ENCODE measurements at regions not wholly inside any gene's neighbourhood (a gene's known extent, or its start where the extent isn't known, plus 50 kb on each side); places are given as distances from the start of the nearest gene placed in this dataset.

- Histone ChIP-seq H3K4me1 (ENCODE audit: control insufficient read depth, low read depth, low read length) (no peaks in the 10 kb centered on the region), H3K9ac (ENCODE audit: low read length) (no peak overlapping the region), H3K27ac (ENCODE audit: low read length) (no peak overlapping the region), H3K9me3 (ENCODE audit: control insufficient read depth, low read depth, low read length) (no peaks in the 10 kb centered on the region), H3K36me3 (ENCODE audit: control insufficient read depth, low read depth, low read length) (no peaks in the 10 kb centered on the region), H3K4me3 (ENCODE audit: low read length) (no peak overlapping the region), H3K27me3 (ENCODE audit: control insufficient read depth, insufficient read depth, low read length) (no peaks in the 10 kb centered on the region)
These were observed 864.8 kb upstream of the AUTS2 start for GRCh38 chr7:68733219-68734153.

- Histone ChIP-seq H3K9me3 (ENCODE audit: control insufficient read depth, low read depth, low read length) (no peaks in the 10 kb centered on the region), H3K27me3 (ENCODE audit: control insufficient read depth, insufficient read depth, low read length) (no peaks in the 10 kb centered on the region), H3K4me3 (ENCODE audit: low read length) (no peak overlapping the region), H3K9ac (ENCODE audit: low read length) (no peak overlapping the region), H3K27ac (ENCODE audit: low read length) (no peak overlapping the region), H3K4me1 (ENCODE audit: control insufficient read depth, low read depth, low read length) (no peaks in the 10 kb centered on the region), H3K36me3 (ENCODE audit: control insufficient read depth, low read depth, low read length) (no peaks in the 10 kb centered on the region)
These were observed 863.8 kb upstream of the AUTS2 start for GRCh38 chr7:68734431-68734830.

- Histone ChIP-seq H3K36me3 (ENCODE audit: control insufficient read depth, low read depth, low read length) (no peaks in the 10 kb centered on the region), H3K9ac (ENCODE audit: low read length) (no peak overlapping the region), H3K9me3 (ENCODE audit: control insufficient read depth, low read depth, low read length) (no peaks in the 10 kb centered on the region), H3K27me3 (ENCODE audit: control insufficient read depth, insufficient read depth, low read length) (no peaks in the 10 kb centered on the region), H3K4me1 (ENCODE audit: control insufficient read depth, low read depth, low read length) (peaks cover 5% of the 10 kb centered on the region), H3K4me3 (ENCODE audit: low read length) (no peak overlapping the region), H3K27ac (ENCODE audit: low read length) (no peak overlapping the region)
These were observed 859.0 kb upstream of the AUTS2 start for GRCh38 chr7:68739306-68739705.

- H3K9me3 ChIP-seq (ENCODE audit: control insufficient read depth, low read depth, low read length): no peaks in the 10 kb centered on the region
- no peak overlapping the region for H3K4me3 ChIP-seq (ENCODE audit: low read length)
- H3K36me3 ChIP-seq (ENCODE audit: control insufficient read depth, low read depth, low read length): no peaks in the 10 kb centered on the region
- H3K4me1 ChIP-seq (ENCODE audit: control insufficient read depth, low read depth, low read length): peaks cover 5% of the 10 kb centered on the region
- no peak overlapping the region for H3K27ac ChIP-seq (ENCODE audit: low read length)
- no peak overlapping the region for H3K9ac ChIP-seq (ENCODE audit: low read length)
- H3K27me3 ChIP-seq (ENCODE audit: control insufficient read depth, insufficient read depth, low read length): no peaks in the 10 kb centered on the region
These were observed 854.2 kb upstream of the AUTS2 start for GRCh38 chr7:68744036-68744435.

DNA sequence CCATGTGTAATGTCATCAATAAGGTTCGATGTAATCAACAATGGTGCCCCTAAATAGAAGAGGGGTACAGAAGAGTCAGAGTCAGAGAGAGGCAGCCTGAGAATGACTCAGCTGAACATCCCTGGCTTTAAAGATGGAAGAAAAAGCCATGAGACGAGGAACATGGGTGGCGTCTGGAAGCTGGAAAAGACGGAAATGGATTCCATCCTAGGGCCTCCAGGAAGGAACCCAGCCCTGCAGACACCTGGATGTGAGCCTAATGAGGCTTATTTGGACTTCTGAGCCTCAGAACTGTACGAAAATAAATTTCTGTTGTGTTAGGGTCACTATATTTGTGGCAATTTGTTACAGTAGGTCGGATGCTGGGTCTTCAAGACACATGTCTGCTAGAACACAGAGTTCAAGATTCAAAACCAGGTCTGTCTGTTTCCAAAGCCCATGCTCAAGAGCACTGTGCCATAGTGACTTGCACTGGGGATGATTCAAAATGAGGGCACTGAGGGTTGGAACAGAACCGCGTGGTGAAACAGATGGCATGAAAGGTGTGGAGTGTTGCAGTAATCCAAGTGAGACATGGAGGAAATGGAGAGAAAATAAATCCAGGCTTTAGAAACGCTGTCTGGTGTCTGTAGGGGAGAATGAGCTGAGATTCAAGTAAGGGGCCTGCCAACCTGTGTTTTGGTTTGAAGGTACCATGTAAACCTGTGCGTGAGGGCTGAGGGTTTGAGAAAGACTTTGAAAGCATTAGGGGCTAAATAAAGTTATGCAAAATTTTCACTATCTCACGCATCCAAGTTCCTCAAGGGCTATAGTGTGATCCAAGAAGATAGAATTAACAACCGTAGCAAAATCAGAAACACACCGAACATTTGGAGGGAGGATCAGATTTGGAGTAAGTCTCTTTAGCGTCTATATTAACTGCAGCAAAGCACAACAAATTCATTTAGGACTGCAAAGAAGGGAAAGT lies 849.1 kb upstream of the AUTS2 start:
- no peaks in the 10 kb centered on the region for H3K4me1 ChIP-seq (ENCODE audit: control insufficient read depth, low read depth, low read length)
- H3K27ac ChIP-seq (ENCODE audit: low read length): no peak overlapping the region
- no peaks in the 10 kb centered on the region for H3K9me3 ChIP-seq (ENCODE audit: control insufficient read depth, low read depth, low read length)
- no peak overlapping the region for H3K4me3 ChIP-seq (ENCODE audit: low read length)
- H3K27me3 ChIP-seq (ENCODE audit: control insufficient read depth, insufficient read depth, low read length): no peaks in the 10 kb centered on the region
- no peaks in the 10 kb centered on the region for H3K36me3 ChIP-seq (ENCODE audit: control insufficient read depth, low read depth, low read length)
- no peak overlapping the region for H3K9ac ChIP-seq (ENCODE audit: low read length)

DNA sequence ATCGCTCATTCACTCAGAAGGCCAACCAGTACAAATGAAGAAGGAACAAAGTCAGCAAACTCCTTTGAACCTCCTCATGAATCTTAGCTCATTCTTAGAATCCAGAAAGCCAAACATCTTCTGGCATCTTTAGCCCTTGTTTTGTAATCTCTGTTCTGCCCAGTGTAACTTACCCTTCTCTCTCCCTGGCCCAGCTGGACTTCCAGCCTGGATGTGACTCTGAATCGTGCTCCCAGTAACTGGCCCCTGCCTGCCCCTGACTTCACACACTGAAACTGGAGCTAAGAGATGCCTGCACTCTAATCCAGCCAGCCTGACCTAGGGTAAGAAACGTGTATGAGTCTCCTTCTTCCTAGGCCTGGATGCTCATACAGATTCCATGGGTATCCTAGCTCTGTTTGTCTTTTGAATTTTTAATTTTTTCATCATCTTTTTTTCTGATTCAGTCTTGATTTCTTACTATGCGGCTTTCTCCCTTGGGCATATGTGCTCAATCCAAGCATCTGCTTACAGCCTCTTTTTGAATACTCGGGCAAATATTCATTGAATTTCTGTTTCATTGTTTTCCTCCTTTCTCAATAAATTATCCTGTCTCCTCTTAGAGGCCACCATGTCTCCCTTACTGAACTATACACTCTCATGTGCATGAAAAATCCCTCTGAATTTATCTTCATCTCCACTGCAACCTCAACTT lies 845.6 kb upstream of the AUTS2 start:
- no peak overlapping the region for H3K27ac ChIP-seq (ENCODE audit: low read length)
- no peaks in the 10 kb centered on the region for H3K9me3 ChIP-seq (ENCODE audit: control insufficient read depth, low read depth, low read length)
- no peaks in the 10 kb centered on the region for H3K36me3 ChIP-seq (ENCODE audit: control insufficient read depth, low read depth, low read length)
- no peak overlapping the region for H3K9ac ChIP-seq (ENCODE audit: low read length)
- H3K27me3 ChIP-seq (ENCODE audit: control insufficient read depth, insufficient read depth, low read length): no peaks in the 10 kb centered on the region
- no peak overlapping the region for H3K4me3 ChIP-seq (ENCODE audit: low read length)
- no peaks in the 10 kb centered on the region for H3K4me1 ChIP-seq (ENCODE audit: control insufficient read depth, low read depth, low read length)

DNA sequence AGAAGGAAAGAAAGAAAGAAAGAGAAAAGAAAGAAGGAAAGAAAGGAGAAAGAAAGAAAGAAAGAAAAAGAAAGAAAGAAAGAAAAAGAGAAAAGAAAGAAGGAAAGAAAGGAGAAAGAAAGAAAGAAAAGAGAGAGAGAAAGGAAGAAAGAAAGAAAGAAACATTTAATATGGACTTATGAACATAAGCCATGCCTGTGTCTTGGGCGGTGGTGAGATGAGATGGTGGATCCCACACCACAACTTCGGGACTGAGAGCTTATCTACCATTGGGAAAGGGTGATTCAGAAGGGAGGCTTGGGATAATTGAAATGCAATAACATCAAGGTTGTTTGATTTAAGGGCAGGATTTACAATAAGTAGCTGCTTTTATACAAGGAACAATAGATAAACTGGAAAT lies 843.9 kb upstream of the AUTS2 start:
- Histone ChIP-seq H3K27ac (ENCODE audit: low read length) (no peak overlapping the region), H3K4me1 (ENCODE audit: control insufficient read depth, low read depth, low read length) (no peaks in the 10 kb centered on the region), H3K4me3 (ENCODE audit: low read length) (no peak overlapping the region), H3K9ac (ENCODE audit: low read length) (no peak overlapping the region), H3K27me3 (ENCODE audit: control insufficient read depth, insufficient read depth, low read length) (no peaks in the 10 kb centered on the region), H3K36me3 (ENCODE audit: control insufficient read depth, low read depth, low read length) (no peaks in the 10 kb centered on the region), H3K9me3 (ENCODE audit: control insufficient read depth, low read depth, low read length) (no peaks in the 10 kb centered on the region)

DNA sequence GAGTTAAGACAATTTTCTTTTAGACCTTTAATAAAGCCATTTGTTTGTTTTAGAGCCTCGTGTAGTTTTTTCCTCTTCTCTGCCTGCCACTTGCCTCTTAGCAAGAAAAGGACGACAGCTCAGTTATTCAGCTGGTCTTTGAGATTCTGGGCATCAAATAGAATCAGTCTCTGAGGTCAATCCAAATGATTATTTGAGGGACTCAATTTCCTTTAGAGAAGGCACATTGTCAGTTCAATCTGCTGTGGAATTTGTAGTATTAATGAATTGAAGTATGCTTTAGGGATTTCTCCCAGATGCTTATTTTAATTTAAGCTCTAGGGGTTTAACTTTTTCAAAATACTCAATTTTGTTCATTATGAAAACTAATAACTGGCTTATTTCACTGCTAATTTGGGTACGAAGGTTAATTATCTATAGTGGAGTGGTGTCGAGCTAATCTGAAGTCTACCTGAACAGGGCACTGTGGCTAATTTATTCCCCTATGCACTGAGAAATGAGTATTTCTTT lies 841.2 kb upstream of the AUTS2 start:
- no peak overlapping the region for H3K9ac ChIP-seq (ENCODE audit: low read length)
- H3K27me3 ChIP-seq (ENCODE audit: control insufficient read depth, insufficient read depth, low read length): no peaks in the 10 kb centered on the region
- peaks cover under 1% of the 10 kb centered on the region for H3K9me3 ChIP-seq (ENCODE audit: control insufficient read depth, low read depth, low read length)
- no peak overlapping the region for H3K27ac ChIP-seq (ENCODE audit: low read length)
- no peaks in the 10 kb centered on the region for H3K36me3 ChIP-seq (ENCODE audit: control insufficient read depth, low read depth, low read length)
- H3K4me3 ChIP-seq (ENCODE audit: low read length): no peak overlapping the region
- no peaks in the 10 kb centered on the region for H3K4me1 ChIP-seq (ENCODE audit: control insufficient read depth, low read depth, low read length)

DNA sequence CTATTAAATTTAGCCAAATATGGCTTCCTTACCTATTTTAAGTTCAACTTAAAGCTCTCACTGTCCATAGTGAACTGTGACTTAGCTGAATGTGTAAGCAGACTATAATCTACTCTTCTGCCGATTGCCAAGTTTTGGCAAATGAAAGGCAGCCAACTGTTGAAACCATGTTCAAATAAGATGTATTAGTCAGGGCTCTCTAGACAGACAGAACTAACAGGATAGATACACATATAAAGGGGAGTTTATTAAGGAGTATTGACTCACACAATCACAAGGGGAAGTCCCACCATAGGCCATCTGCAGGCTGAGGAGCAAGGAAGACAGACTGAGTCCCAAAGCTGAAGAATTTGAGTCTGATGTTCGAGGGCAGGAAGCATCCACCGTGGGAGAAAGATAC lies 837.7 kb upstream of the AUTS2 start:
- no peaks in the 10 kb centered on the region for H3K36me3 ChIP-seq (ENCODE audit: control insufficient read depth, low read depth, low read length)
- peaks cover 9% of the 10 kb centered on the region for H3K9me3 ChIP-seq (ENCODE audit: control insufficient read depth, low read depth, low read length)
- no peaks in the 10 kb centered on the region for H3K4me1 ChIP-seq (ENCODE audit: control insufficient read depth, low read depth, low read length)
- H3K27me3 ChIP-seq (ENCODE audit: control insufficient read depth, insufficient read depth, low read length): no peaks in the 10 kb centered on the region
- H3K9ac ChIP-seq (ENCODE audit: low read length): no peak overlapping the region
- H3K27ac ChIP-seq (ENCODE audit: low read length): no peak overlapping the region
- no peak overlapping the region for H3K4me3 ChIP-seq (ENCODE audit: low read length)

DNA sequence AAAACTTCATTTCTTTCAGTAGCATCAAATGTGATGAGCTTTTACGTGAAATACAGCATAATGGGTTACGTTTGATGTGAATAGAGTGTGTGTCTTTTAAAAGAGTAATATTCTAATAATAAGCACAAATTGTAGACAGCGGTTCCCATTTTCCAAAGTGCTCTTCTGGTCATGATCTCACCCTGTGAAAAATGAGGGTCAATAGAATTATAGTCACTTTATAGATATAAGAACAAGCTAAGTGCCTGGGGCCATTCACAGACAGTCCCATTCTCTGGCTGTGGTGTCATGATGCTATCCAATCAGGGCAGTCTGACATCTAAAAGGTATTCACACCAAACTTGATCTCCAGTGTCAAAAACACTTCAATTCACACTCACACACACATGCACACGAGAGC lies 830.8 kb upstream of the AUTS2 start:
- Histone ChIP-seq H3K27ac (ENCODE audit: low read length) (no peak overlapping the region), H3K9ac (ENCODE audit: low read length) (no peak overlapping the region), H3K4me1 (ENCODE audit: control insufficient read depth, low read depth, low read length) (no peaks in the 10 kb centered on the region)

GRCh38 chr7:68770649-68771048 lies 827.6 kb upstream of the AUTS2 start:
- H3K27me3 ChIP-seq (ENCODE audit: control insufficient read depth, insufficient read depth, low read length): no peaks in the 10 kb centered on the region
- H3K9ac ChIP-seq (ENCODE audit: low read length): no peak overlapping the region
- no peaks in the 10 kb centered on the region for H3K36me3 ChIP-seq (ENCODE audit: control insufficient read depth, low read depth, low read length)
- H3K4me1 ChIP-seq (ENCODE audit: control insufficient read depth, low read depth, low read length): no peaks in the 10 kb centered on the region
- no peak overlapping the region for H3K27ac ChIP-seq (ENCODE audit: low read length)
- H3K9me3 ChIP-seq (ENCODE audit: control insufficient read depth, low read depth, low read length): no peaks in the 10 kb centered on the region
- H3K4me3 ChIP-seq (ENCODE audit: low read length): no peak overlapping the region

More for the DNA sequence above, 830.8 kb upstream of the AUTS2 start:
- peaks cover 4% of the 10 kb centered on the region for H3K9me3 ChIP-seq (ENCODE audit: control insufficient read depth, low read depth, low read length)
- H3K36me3 ChIP-seq (ENCODE audit: control insufficient read depth, low read depth, low read length): no peaks in the 10 kb centered on the region
- no peak overlapping the region for H3K4me3 ChIP-seq (ENCODE audit: low read length)
- no peaks in the 10 kb centered on the region for H3K27me3 ChIP-seq (ENCODE audit: control insufficient read depth, insufficient read depth, low read length)
